Mesenchymal stem cell (in vitro differentiated cells and primary cell): ENCODE measurements at regions not wholly inside any gene's neighbourhood (a gene's known extent, or its start where the extent isn't known, plus 50 kb on each side); places are given as distances from the start of the nearest gene placed in this dataset.

Experiments
- DNase-seq: peaks from one replicate; pipeline ENCODE4 v3.0.0-alpha.2; 2013
- H2AFZ ChIP-seq: one replicate; pipeline ENCODE4 v1.6.1; 2013; ENCODE audit warnings: low read depth, mild to moderate bottlenecking, control low read depth, inconsistent platforms, low read length, moderate library complexity
- H2AK5ac ChIP-seq: 2 replicates; pipeline ENCODE4 v1.6.1; 2013; ENCODE audit warnings: low read length, moderate library complexity, mild to moderate bottlenecking, inconsistent platforms; ENCODE audit not compliant: severe bottlenecking
- H2BK120ac ChIP-seq: one replicate; pipeline ENCODE4 v1.6.1; 2013; ENCODE audit warnings: low read depth, mild to moderate bottlenecking, inconsistent platforms, low read length, moderate library complexity
- H2BK12ac ChIP-seq, 2 experiments: one replicate each; pipeline ENCODE4 v1.6.1; 2013; ENCODE audit warnings: inconsistent platforms in 2 of 2, low read length in 2 of 2, mild to moderate bottlenecking in 2 of 2, moderate library complexity in 2 of 2, control low read depth in 1 of 2
- H2BK15ac ChIP-seq: one replicate; pipeline ENCODE4 v1.6.1; 2013; ENCODE audit warnings: mild to moderate bottlenecking, low read depth, inconsistent platforms; ENCODE audit not compliant: poor library complexity, severe bottlenecking
- H2BK5ac ChIP-seq: 2 replicates; pipeline ENCODE4 v1.6.1; 2013; ENCODE audit warnings: low read depth, mild to moderate bottlenecking, low read length, control low read depth, inconsistent platforms; ENCODE audit not compliant: poor library complexity, severe bottlenecking
- H3K14ac ChIP-seq, 2 experiments: one replicate each; pipeline ENCODE4 v1.6.1; 2013; ENCODE audit warnings: inconsistent platforms in 2 of 2, low read length in 2 of 2, control low read depth in 1 of 2, mild to moderate bottlenecking in 1 of 2, moderate library complexity in 1 of 2
- H3K18ac ChIP-seq, 2 experiments: one replicate each; pipeline ENCODE4 v1.6.1; 2013; ENCODE audit warnings: inconsistent platforms in 2 of 2, low read length in 2 of 2, control low read depth in 1 of 2, low read depth in 1 of 2, mild to moderate bottlenecking in 1 of 2
- H3K23ac ChIP-seq, 2 experiments: one replicate each; pipeline ENCODE4 v1.6.1; 2013; ENCODE audit warnings: inconsistent platforms in 2 of 2, low read length in 2 of 2, mild to moderate bottlenecking in 2 of 2, moderate library complexity in 2 of 2, control low read depth in 1 of 2
- H3K27ac ChIP-seq: 2 replicates; pipeline ENCODE4 v1.5.1; 2013; ENCODE audit warnings: mild to moderate bottlenecking, moderate library complexity, low read length, control low read depth, inconsistent platforms; ENCODE audit not compliant: poor library complexity, severe bottlenecking
- H3K27me3 ChIP-seq, 2 experiments: 2 replicates each; pipeline versions ENCODE4 v1.6.1 to v1.7.0; 2013; ENCODE audit warnings: low read length in 2 of 2, mild to moderate bottlenecking in 2 of 2, moderate library complexity in 2 of 2, control low read depth in 1 of 2, inconsistent platforms in 1 of 2; ENCODE audit not compliant: control insufficient read depth in 1 of 2, insufficient read depth in 1 of 2
- H3K36me3 ChIP-seq, 2 experiments: 2 replicates each; pipeline versions ENCODE4 v1.6.1 to v1.7.0; 2013; ENCODE audit warnings: low read length in 2 of 2, control low read depth in 1 of 2, inconsistent platforms in 1 of 2, low read depth in 1 of 2, mild to moderate bottlenecking in 1 of 2; ENCODE audit not compliant: insufficient read depth in 2 of 2, control insufficient read depth in 1 of 2
- H3K4ac ChIP-seq, 2 experiments: one replicate each; pipeline ENCODE4 v1.6.1; 2013; ENCODE audit warnings: inconsistent platforms in 2 of 2, low read length in 2 of 2, mild to moderate bottlenecking in 2 of 2, moderate library complexity in 2 of 2, control low read depth in 1 of 2, low read depth in 1 of 2
- H3K4me1 ChIP-seq: 2 replicates; pipeline ENCODE4 v1.6.1; 2013; ENCODE audit warnings: low read depth, low read length, control low read depth; ENCODE audit not compliant: control insufficient read depth, insufficient read depth
- H3K4me2 ChIP-seq: 2 replicates; pipeline ENCODE4 v1.6.1; 2013; ENCODE audit warnings: low read length, mild to moderate bottlenecking, inconsistent platforms; ENCODE audit not compliant: poor library complexity, severe bottlenecking
- H3K4me3 ChIP-seq, 2 experiments: 2 replicates each; pipeline versions ENCODE4 v1.5.1 to v1.7.0; 2013; ENCODE audit warnings: low read length in 2 of 2, mild to moderate bottlenecking in 2 of 2, control low read depth in 1 of 2, low read depth in 1 of 2; ENCODE audit not compliant: insufficient read depth in 1 of 2
- H3K79me1 ChIP-seq: replicated peaks from 2 replicates; pipeline ENCODE4 v1.6.1; 2013; ENCODE audit warnings: mild to moderate bottlenecking, control low read depth, low read length, inconsistent platforms; ENCODE audit not compliant: poor library complexity, severe bottlenecking
- H3K9ac ChIP-seq: 2 replicates; pipeline ENCODE4 v1.7.0; 2013; ENCODE audit warnings: mild to moderate bottlenecking, low read length, moderate library complexity
- H3K9me3 ChIP-seq: 2 replicates; pipeline ENCODE4 v1.7.0; 2013; ENCODE audit warnings: mild to moderate bottlenecking, low read length; ENCODE audit not compliant: control insufficient read depth
- H4K8ac ChIP-seq: one replicate; pipeline ENCODE4 v1.6.1; 2013; ENCODE audit warnings: inconsistent platforms, mild to moderate bottlenecking, low read length, moderate library complexity
- H4K91ac ChIP-seq: one replicate; pipeline ENCODE4 v1.6.1; 2013; ENCODE audit warnings: mild to moderate bottlenecking, low read length, inconsistent platforms
- WGBS: methylation state at CpG from one replicate; pipeline ENCODE4 v1.1.7; 2013; ENCODE audit warnings: mixed read lengths; 5-methylcytosine and 5-hydroxymethylcytosine counted together

DNA sequence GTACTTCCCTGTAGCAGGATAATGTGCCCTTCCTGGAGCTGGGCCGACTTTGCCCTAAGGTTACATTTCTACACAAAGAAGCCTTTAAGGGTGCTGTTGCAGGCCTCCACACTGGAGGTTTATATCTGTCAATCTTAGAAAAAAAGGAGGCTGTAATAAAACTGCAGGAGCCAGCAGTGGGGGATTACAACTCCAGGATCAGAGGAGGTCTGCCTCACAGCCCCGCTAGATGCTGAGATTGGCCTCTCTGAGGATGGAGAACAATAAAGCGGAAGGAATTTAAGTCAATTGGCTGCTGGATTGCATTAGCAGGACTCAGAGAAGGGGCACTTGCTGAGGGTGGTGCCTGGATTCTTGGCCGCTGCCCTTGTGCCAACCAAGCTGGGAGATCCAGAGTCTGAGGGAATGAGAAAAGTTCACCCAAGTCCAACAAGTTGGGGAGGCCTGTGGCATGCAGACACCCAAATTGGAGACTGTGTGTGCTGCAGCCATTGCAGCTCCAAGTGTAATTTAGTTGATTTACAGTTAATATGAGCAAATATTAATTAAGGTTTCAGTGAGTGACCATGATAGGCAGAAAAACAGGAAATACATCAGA lies 99.0 kb upstream of the SSBP2 start:
- DNase-seq = no peak
- Histone ChIP-seq H3K23ac (peak overlapping the region in 1 of 2 experiments; percentile 70), H3K9ac (no peak overlapping the region), H3K9me3 (no peaks in the 10 kb centered on the region), H3K27me3 (no peaks in the 10 kb centered on the region), H2AK5ac (peak overlapping the region; percentile 49), H3K36me3 (no peaks in the 10 kb centered on the region), H2BK15ac (peak overlapping the region; percentile 73), H3K4me2 (no peak overlapping the region), H3K27ac (no peak overlapping the region), H4K91ac (no peak overlapping the region), H3K4me3 (no peak overlapping the region), H3K79me1 (no peaks in the 10 kb centered on the region), H2BK5ac (no peak overlapping the region), H3K4ac (peak overlapping the region in 1 of 2 experiments; percentile 62), H2BK12ac (peak overlapping the region; percentile 59 to 83), H3K18ac (peak overlapping the region; percentile 59), H3K14ac (no peak overlapping the region), H3K4me1 (peaks cover 17% of the 10 kb centered on the region), H2AFZ (no peak overlapping the region), H4K8ac (no peak overlapping the region), H2BK120ac (no peak overlapping the region)
- 94% methylated on average over 4 of the region's 4 CpGs for WGBS

DNA sequence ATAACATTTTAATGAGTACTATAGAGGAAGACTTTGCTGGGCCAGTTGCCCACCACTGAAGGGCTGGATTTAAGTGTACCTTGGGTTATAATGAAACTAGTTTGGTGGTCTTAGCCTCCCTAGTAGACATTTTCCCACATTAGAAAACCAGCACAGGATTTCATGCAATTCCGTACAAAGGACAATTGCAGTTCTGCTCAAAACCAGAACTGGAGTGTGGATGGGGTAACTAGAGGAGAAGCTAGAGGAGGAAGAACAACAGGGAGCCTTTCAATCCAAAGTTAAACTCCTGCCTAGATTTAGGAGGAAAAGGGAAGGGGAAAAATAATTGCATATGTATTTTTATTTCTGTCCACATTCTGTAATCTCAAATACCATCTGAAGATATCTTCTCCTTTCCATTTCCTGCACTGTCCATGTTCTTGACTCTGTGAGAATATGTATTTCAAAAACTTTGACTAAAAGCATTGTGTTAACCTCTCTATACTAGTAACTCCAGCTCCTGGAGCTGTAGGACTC lies 97.5 kb upstream of the SSBP2 start:
- H2AK5ac ChIP-seq = no peak overlapping the region
- H3K4me2 ChIP-seq = no peak overlapping the region
- peak; percentile 24 for DNase-seq
- no peaks in the 10 kb centered on the region for H3K79me1 ChIP-seq
- H3K23ac ChIP-seq = no peak overlapping the region
- no peak overlapping the region for H3K14ac ChIP-seq
- H2BK120ac ChIP-seq = no peak overlapping the region
- H3K18ac ChIP-seq = no peak overlapping the region
- WGBS = 25% methylated on average over 1 of the region's 1 CpG
- no peak overlapping the region for H4K91ac ChIP-seq
- peak overlapping the region in 1 of 2 experiments; percentile 44 for H3K4ac ChIP-seq
- H3K9me3 ChIP-seq = no peaks in the 10 kb centered on the region
- H2AFZ ChIP-seq = no peak overlapping the region
- H3K27me3 ChIP-seq = no peaks in the 10 kb centered on the region
- H3K9ac ChIP-seq = no peak overlapping the region
- no peak overlapping the region for H3K4me3 ChIP-seq
- no peak overlapping the region for H3K27ac ChIP-seq
- H2BK5ac ChIP-seq = no peak overlapping the region
- H3K4me1 ChIP-seq = peaks cover 16% of the 10 kb centered on the region
- H2BK15ac ChIP-seq = no peak overlapping the region
- H3K36me3 ChIP-seq = no peaks in the 10 kb centered on the region
- no peak overlapping the region for H4K8ac ChIP-seq
- H2BK12ac ChIP-seq = no peak overlapping the region

DNA sequence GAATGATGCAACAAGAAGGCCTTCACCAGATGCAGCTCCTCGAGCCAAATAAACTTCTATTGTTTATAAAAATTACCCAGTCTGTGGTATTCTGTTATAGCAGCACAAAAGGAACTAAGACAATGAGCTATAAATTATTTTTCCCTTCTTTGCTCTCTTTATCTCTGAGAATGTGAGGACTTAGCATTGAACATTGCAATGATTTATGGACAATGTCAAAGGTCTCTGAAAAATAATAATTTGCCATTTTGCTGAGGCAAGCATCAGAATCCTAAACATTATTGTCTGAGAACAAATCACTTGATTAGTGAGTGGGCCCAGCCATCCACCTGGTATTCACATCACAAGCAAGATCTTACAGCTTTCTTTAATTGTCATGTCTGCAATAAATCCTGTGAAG lies 95.4 kb upstream of the SSBP2 start:
- Histone ChIP-seq H3K14ac (no peak overlapping the region), H2BK120ac (no peak overlapping the region), H3K23ac (no peak overlapping the region), H3K4me2 (no peak overlapping the region), H2AK5ac (no peak overlapping the region), H3K27ac (no peak overlapping the region), H2BK15ac (no peak overlapping the region), H2BK12ac (no peak overlapping the region), H3K9me3 (no peaks in the 10 kb centered on the region), H2AFZ (no peak overlapping the region), H2BK5ac (no peak overlapping the region), H3K4me3 (no peak overlapping the region), H3K9ac (no peak overlapping the region), H3K27me3 (no peaks in the 10 kb centered on the region), H3K4ac (no peak overlapping the region), H4K8ac (no peak overlapping the region), H3K79me1 (no peaks in the 10 kb centered on the region), H3K36me3 (no peaks in the 10 kb centered on the region), H3K4me1 (peaks cover 10% of the 10 kb centered on the region), H3K18ac (no peak overlapping the region), H4K91ac (no peak overlapping the region)
- no CpG with 5 or more reads among the region's 1 CpG for WGBS
- DNase-seq = no peak

DNA sequence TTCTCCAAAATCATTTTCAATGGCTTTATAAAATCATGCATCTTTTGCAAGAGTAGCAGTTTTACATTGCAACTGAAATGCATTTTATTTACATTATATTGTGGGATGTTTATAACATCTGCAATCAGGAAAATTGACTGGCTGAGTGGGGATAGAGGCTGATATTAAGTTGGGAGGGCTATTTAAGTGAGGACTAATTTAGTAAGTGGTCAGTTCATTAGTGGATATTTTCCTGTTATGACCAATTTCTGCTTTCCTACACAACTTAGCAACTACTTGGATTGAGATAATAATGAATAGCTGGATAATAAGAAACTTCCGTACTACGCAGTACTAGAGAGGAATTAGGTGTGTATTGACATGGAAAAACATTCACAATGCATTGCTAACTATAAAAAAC lies 92.9 kb upstream of the SSBP2 start:
- Histone ChIP-seq H3K9me3 (no peaks in the 10 kb centered on the region), H2BK120ac (no peak overlapping the region), H4K8ac (no peak overlapping the region), H3K4me1 (no peaks in the 10 kb centered on the region), H2AFZ (no peak overlapping the region), H3K18ac (no peak overlapping the region), H2AK5ac (no peak overlapping the region), H3K4me2 (no peak overlapping the region), H3K79me1 (no peaks in the 10 kb centered on the region), H3K9ac (no peak overlapping the region), H3K27me3 (no peaks in the 10 kb centered on the region), H3K27ac (no peak overlapping the region), H3K23ac (no peak overlapping the region), H3K14ac (no peak overlapping the region), H2BK15ac (no peak overlapping the region), H3K4me3 (no peak overlapping the region), H2BK5ac (no peak overlapping the region), H3K4ac (no peak overlapping the region), H2BK12ac (no peak overlapping the region), H4K91ac (no peak overlapping the region), H3K36me3 (no peaks in the 10 kb centered on the region)
- no CpG with 5 or more reads among the region's 2 CpGs for WGBS
- no peak for DNase-seq
